Mesodermal cell (in vitro differentiated cells): ENCODE measurements at regions not wholly inside any gene's neighbourhood (a gene's known extent, or its start where the extent isn't known, plus 50 kb on each side); places are given as distances from the start of the nearest gene placed in this dataset.
"Not testable (repeated sequence)": the region's sequence is repeated elsewhere in the genome, so short reads cannot be mapped to it uniquely, and the experiment has no call there.

ENCODE experiments used
- H3K27ac ChIP-seq: 2 replicates; pipeline ENCODE4 v1.7.0; 2013; ENCODE audit warnings: mild to moderate bottlenecking, low read depth, low read length, moderate library complexity; ENCODE audit not compliant: severe bottlenecking
- H3K36me3 ChIP-seq: 2 replicates; pipeline ENCODE4 v1.7.1; 2013; ENCODE audit warnings: mild to moderate bottlenecking, low read length, moderate library complexity; ENCODE audit not compliant: control insufficient read depth, insufficient read depth
- H3K4me1 ChIP-seq: one replicate; pipeline ENCODE4 v1.7.1; 2013; ENCODE audit warnings: mild to moderate bottlenecking, low read length; ENCODE audit not compliant: insufficient read depth, control insufficient read depth, poor library complexity, severe bottlenecking
- H3K4me3 ChIP-seq: 2 replicates; pipeline ENCODE4 v1.7.0; 2013; ENCODE audit warnings: low read length, control low read depth, mild to moderate bottlenecking; ENCODE audit not compliant: insufficient read depth, poor library complexity, severe bottlenecking; ENCODE audit errors: extremely low read depth
- H3K9me3 ChIP-seq: 2 replicates; pipeline ENCODE4 v1.7.1; 2013; ENCODE audit warnings: mild to moderate bottlenecking, low read length, moderate library complexity; ENCODE audit not compliant: control insufficient read depth
- WGBS, 2 experiments: methylation state at CpG; one replicate each; pipeline ENCODE4 v1.1.5; 2013; ENCODE audit warnings: missing lambda C conversion rate in 2 of 2; ENCODE audit not compliant: insufficient coverage in 2 of 2; 5-methylcytosine and 5-hydroxymethylcytosine counted together

- no peak overlapping the region for H3K4me3 ChIP-seq
- H3K9me3 ChIP-seq: no peaks in the 10 kb centered on the region
- no peak overlapping the region for H3K27ac ChIP-seq
- no peaks in the 10 kb centered on the region for H3K36me3 ChIP-seq
- WGBS, 2 experiments: no CpG with 5 or more reads among the region's 1 CpG
- H3K4me1 ChIP-seq: no peaks in the 10 kb centered on the region
Observed at GRCh38 chr11:25779033-25779432, 552.9 kb upstream of the ANO3 start.

- Histone ChIP-seq H3K4me1 (no peaks in the 10 kb centered on the region), H3K4me3 (no peak overlapping the region), H3K36me3 (no peaks in the 10 kb centered on the region), H3K27ac (no peak overlapping the region), H3K9me3 (no peaks in the 10 kb centered on the region)
- WGBS, 2 experiments: 100% methylated on average over 1 of the region's 3 CpGs; no CpG with 5 or more reads in 1 of the 2 experiments
Observed at GRCh38 chr11:25787416-25787815, 544.5 kb upstream of the ANO3 start.

- Histone ChIP-seq H3K4me3 (no peak overlapping the region), H3K9me3 (no peaks in the 10 kb centered on the region), H3K36me3 (no peaks in the 10 kb centered on the region), H3K4me1 (no peaks in the 10 kb centered on the region), H3K27ac (no peak overlapping the region)
- WGBS, 2 experiments: 100% methylated on average over 1 of the region's 1 CpG; no CpG with 5 or more reads in 1 of the 2 experiments
Observed at GRCh38 chr11:25790396-25790795, 541.5 kb upstream of the ANO3 start.

GRCh38 chr11:25793637-25794036 is 538.3 kb upstream of the ANO3 start:
- no peak overlapping the region for H3K27ac ChIP-seq
- no peaks in the 10 kb centered on the region for H3K9me3 ChIP-seq
- H3K4me1 ChIP-seq: no peaks in the 10 kb centered on the region
- 86 to 94% methylated on average over 5 to 6 of the region's 7 CpGs for WGBS, 2 experiments
- H3K4me3 ChIP-seq: no peak overlapping the region
- no peaks in the 10 kb centered on the region for H3K36me3 ChIP-seq

DNA sequence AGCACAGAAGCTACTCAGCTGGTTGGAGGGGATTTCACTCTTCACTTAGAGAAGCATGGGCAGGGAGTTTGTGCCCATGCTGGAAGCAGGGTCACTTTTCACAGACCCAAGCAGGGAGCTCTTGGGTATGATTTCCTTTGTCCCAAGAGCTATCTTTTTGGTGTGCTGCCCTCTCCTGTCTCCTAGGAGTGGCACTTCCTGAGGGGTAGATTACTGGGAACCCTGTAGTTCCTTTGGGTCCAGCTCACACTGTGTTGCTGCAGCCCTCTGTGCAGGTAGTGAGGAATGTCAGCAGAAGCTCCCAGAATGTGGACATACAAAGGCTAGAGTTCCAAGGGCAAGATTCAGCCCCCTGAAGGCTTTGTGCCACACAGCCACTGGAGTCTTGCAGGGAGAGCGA is 537.1 kb upstream of the ANO3 start:
- no peaks in the 10 kb centered on the region for H3K9me3 ChIP-seq
- no peak overlapping the region for H3K27ac ChIP-seq
- 80 to 100% methylated on average over 1 of the region's 1 CpG for WGBS, 2 experiments
- H3K4me3 ChIP-seq: no peak overlapping the region
- H3K36me3 ChIP-seq: no peaks in the 10 kb centered on the region
- H3K4me1 ChIP-seq: no peaks in the 10 kb centered on the region

GRCh38 chr11:25816411-25816810 is 515.5 kb upstream of the ANO3 start:
- WGBS, 2 experiments: 81% methylated on average over 2 of the region's 3 CpGs; no CpG with 5 or more reads in 1 of the 2 experiments
- H3K4me3 ChIP-seq: no peak overlapping the region

GRCh38 chr11:25824688-25825087 is 507.2 kb upstream of the ANO3 start:
- Histone ChIP-seq H3K4me1 (no peaks in the 10 kb centered on the region), H3K4me3 (no peak overlapping the region), H3K36me3 (no peaks in the 10 kb centered on the region), H3K27ac (no peak overlapping the region), H3K9me3 (no peaks in the 10 kb centered on the region)

More at GRCh38 chr11:25816411-25816810, 515.5 kb upstream of the ANO3 start:
- Histone ChIP-seq H3K4me1 (no peaks in the 10 kb centered on the region), H3K36me3 (no peaks in the 10 kb centered on the region), H3K9me3 (no peaks in the 10 kb centered on the region), H3K27ac (no peak overlapping the region)

GRCh38 chr11:25831485-25831884 is 500.4 kb upstream of the ANO3 start:
- 88 to 89% methylated on average over 9 to 10 of the region's 10 CpGs for WGBS, 2 experiments
- not testable (repeated sequence) for H3K4me1 ChIP-seq, H3K36me3 ChIP-seq, H3K27ac ChIP-seq, H3K9me3 ChIP-seq, H3K4me3 ChIP-seq

DNA sequence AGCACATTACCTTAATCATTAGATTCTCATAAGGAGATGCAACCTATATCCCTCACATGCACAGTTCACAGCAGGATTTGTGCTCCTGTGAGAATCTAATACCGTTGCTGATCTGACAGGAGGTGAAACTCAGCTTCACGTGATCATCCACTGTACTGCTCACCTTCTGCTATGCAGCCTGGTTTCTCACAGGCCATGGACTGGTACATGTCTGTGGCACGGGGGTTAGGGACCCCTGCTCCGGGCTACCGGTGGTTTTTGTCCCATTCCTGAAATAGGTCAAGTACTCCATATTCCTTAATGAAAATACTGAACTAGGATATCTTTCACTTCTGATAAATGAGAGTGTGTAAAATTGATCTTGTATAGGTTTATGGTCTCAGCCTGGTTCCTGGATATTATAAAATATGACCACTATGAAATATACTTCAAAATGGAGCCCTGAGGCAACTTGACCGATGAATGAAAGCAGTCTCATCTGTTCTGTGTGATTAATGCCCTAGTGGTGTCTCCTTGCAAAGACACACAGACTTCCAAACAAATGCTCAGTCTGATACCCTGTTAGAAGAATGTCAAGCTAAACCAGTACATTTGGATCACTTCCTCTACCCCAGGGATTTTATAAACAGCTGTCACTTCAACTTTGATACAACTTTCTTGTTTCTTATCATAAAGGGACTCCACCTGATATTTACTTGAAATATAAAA is 492.9 kb upstream of the ANO3 start:
- no peak overlapping the region for H3K27ac ChIP-seq
- no peaks in the 10 kb centered on the region for H3K9me3 ChIP-seq
- no peak overlapping the region for H3K4me3 ChIP-seq
- H3K36me3 ChIP-seq: no peaks in the 10 kb centered on the region
- no peaks in the 10 kb centered on the region for H3K4me1 ChIP-seq
- WGBS, 2 experiments: 83 to 89% methylated on average over 2 of the region's 6 CpGs

DNA sequence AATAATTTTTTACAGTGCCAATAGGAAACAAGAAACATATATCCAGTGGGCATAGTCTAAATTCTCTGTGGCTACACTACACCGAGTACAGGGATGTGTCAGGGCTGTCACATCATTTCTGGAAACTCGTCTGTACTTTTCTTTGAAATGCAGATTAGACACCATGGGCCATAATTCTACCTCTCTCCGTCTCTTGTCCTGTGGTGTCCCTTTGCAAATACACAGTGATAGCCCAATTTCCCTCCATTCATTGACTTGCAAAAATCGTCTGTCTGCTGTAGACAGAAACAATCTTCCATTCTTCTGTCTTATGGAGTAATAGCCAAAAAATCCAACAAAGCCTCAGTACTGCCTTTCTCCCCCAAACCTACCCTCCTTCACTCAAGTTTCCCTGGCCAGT is 487.1 kb upstream of the ANO3 start:
- H3K9me3 ChIP-seq: no peaks in the 10 kb centered on the region
- no peaks in the 10 kb centered on the region for H3K36me3 ChIP-seq
- H3K4me3 ChIP-seq: no peak overlapping the region
- 71 to 82% methylated on average over 4 of the region's 4 CpGs for WGBS, 2 experiments
- H3K4me1 ChIP-seq: no peaks in the 10 kb centered on the region
- no peak overlapping the region for H3K27ac ChIP-seq

DNA sequence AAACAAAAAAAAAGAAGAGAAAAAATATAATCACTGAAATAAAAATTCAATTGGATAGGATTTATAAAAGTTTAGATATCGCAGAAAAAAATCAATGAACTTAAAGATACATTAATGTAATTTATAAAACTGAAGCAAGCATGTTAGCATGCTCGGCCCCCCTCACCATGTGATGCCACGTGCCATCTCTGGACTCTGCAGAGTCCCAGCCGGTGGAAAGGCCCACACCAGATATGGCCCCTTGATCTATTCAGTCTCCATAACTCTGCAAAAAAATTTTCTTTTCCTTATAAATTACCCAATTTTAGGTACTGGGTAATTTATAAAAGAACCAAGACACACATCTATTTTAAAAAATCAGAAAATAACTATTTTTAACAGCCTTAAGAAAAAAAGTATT is 476.0 kb upstream of the ANO3 start:
- H3K27ac ChIP-seq: no peak overlapping the region
- H3K4me3 ChIP-seq: no peak overlapping the region
- no peaks in the 10 kb centered on the region for H3K9me3 ChIP-seq
- no peaks in the 10 kb centered on the region for H3K36me3 ChIP-seq
- WGBS, 2 experiments: 100% methylated on average over 2 of the region's 4 CpGs; no CpG with 5 or more reads in 1 of the 2 experiments
- H3K4me1 ChIP-seq: peaks cover 5% of the 10 kb centered on the region
